Renal cortical epithelial cell (primary cell): ENCODE measurements at regions not wholly inside any gene's neighbourhood (a gene's known extent, or its start where the extent isn't known, plus 50 kb on each side); places are given as distances from the start of the nearest gene placed in this dataset.

Experiments used
- DNase-seq: peaks from one replicate; pipeline ENCODE4 v3.0.0-alpha.2; 2011; ENCODE audit warnings: low read depth

GRCh38 chr10:14396411-14397048 is 65.8 kb upstream of the FRMD4A start:
- DNase-seq: no peak

- no peak for DNase-seq
These were observed 63.5 kb upstream of the FRMD4A start for GRCh38 chr10:14394179-14394578.

DNA sequence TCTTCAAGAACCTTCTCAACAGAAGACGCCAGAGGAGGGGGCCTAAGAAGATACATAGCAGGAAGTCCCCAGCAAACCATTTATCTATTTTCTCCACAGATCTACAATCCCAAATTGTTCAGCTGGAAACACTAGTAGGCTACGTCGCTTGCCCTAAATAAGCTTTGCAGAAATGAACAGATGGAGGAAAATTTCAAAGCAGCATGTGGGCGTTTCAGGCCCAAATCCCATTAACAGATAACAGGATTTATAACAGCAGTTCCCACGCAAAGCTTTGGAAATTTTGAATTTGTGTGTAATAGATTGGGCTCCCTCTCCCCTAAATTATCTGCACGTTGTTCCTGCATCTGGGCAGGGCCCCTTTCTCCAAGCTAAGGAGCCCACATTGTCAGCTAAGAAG is 60.6 kb upstream of the FRMD4A start:
- DNase-seq: no peak

- DNase-seq: peak; percentile 47
These were observed 59.4 kb upstream of the FRMD4A start for GRCh38 chr10:14389981-14390590.

DNA sequence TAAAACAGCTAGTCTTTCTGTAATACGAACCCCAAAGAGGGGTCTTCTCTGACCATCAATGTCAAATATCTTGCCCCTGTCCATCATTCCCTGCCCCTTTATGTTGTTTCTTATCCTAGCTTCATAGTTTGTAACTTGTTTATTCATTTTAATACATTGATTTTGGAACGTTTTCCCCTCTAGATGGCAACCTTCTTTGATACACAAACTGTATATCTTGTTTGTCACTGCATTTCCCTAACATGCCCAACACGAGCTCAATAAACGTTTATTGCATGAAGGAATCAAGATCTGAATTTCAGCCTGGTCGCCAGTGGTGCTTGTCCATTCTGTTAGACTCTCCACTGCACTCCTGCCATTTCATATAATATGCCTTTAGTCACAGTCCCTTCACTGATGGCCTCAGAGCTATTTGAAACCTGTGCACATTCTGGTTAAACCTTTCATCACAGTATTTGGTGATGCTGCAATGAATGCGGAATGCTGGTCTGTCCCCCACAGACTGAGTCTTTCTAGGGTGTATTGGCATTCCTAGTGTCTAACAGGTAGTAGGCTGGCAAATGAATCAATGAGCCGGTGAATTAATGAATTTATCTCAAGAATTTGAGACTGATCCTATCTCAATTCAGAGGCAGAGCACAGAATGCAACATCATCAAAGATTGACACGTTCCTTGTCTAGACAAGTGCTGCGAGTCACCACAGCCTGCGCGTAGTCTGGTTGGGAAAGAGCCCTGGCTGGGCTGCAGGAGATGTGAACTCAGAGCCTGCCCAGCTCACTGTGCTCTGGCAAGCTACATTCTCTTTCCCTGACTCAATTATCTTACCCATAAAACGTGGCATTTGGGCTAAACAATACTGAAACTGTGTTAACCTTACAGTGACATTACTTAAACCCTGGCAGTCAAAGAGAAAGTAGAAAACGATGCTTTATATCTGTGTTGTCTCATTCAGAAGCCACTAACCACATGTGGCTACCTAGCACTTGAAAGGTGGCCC is 55.2 kb upstream of the FRMD4A start:
- peak; percentile 92 for DNase-seq

- DNase-seq: no peak
These were observed 54.2 kb upstream of the FRMD4A start for GRCh38 chr10:14384915-14385314.

DNA sequence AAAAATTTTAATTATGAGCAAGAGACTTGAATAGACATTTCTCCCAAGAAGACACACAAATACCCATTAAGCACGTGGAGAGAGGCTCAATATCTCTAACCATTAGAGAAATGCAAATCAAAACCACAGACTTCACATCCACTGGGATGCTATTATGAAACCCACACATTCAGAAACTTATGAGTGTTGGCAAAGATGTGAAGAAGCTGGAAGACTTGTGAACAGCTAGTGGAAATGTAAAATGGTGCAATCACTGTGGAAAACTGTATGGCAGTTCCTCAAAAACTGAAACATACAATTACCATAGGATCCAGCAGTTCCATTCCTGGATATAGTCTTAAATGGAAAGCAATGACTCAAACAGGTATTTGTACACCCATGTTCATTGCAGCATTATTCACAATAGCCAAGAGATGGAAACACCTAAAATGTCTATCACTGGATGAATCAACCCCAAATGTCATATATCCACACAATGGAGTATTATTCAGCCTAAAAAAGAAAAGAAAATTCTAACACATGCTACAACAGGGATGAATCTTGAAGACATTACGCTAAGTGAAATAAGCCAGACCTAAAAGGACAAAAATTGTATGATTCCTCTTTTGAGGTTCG is 53.5 kb upstream of the FRMD4A start:
- peak; percentile 44 for DNase-seq

DNA sequence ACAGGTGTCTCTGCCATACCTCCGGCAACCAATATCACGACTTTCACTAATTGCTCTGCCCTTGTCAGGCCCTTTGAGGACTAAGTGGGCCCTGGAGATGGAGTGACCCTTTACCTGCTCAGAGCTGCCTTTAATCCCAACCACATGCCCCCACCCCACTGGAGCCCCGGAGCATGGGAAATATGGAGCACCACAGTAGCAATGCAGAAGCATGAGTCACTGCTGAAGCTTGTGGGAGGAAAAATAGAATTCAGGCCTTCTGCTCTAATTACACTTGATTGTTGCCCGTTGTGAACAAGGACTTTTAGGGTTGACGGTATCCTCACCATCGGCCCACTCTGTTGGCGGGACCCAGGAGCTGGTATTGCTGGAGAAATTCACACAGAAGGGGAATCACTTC is 52.5 kb upstream of the FRMD4A start:
- peak; percentile 81 for DNase-seq

DNA sequence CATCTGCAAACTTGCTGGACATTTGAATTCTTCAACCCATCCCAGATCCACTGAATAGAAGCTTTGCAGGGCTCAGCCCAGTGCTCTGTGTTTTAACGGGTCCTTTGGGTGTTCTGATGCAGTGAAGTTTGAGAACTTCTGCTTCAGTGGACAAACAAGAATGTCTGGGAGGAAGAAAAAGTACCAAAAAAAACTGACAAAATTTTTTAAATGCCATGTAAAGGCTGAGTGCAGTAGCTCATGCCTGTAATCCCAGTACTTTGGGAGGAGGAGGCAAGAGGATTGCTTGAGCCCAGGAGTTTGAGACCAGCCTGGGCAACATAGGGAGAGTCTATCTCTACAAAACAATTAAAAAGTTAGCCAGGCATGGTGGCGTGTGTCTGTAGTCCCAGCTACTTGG is 51.8 kb upstream of the FRMD4A start:
- DNase-seq: peak; percentile 9

DNA sequence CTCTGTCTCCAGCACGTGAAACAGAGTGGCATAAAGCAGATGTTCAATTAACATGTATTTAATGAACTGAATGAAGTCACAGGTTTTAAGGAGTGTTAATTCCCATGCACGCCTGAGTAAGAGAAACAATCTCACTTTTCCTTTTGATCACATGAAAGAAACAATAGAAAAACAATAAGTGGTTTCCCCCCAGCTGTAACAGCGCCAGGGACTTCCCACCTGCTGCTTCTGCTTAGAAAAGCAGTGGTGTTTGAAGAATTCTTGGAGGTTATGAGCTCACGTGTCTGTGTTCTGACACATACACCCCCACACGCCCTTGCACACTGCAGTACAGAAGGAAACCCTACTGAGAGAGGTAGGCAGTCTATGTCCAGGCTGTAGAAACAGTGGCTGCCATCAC is 51.3 kb upstream of the FRMD4A start:
- peak; percentile 90 for DNase-seq

- no peak for DNase-seq
These were observed 50.8 kb upstream of the FRMD4A start for GRCh38 chr10:14381475-14381874.

DNA sequence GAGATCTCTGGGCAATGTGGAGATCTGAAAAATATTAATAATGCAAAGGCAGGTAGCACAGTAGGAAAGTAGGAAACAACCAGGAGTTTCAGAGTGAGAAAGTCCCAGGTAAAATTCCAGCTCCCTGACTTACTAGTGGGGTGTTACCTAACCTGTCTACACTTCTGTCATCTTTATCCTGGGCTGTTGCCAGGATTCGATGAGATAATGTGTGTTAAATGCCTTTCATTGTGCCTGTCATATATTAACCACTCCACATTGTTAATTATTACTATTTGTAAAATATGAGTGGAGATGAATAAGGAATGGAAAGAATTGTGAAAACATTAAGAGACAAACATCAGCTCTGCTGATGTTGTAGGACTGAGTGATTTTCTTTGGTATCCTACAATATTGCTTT is 50.0 kb upstream of the FRMD4A start:
- peak; percentile 67 for DNase-seq
